GM19467 (cell line): ENCODE measurements at regions not wholly inside any gene's neighbourhood (a gene's known extent, or its start where the extent isn't known, plus 50 kb on each side); places are given as distances from the start of the nearest gene placed in this dataset.
"Not testable (repeated sequence)": the region's sequence is repeated elsewhere in the genome, so short reads cannot be mapped to it uniquely, and the experiment has no call there.

Experiments used
- ATAC-seq: cut with Tn5 transposase; IDR thresholded peaks from one replicate; pipeline ENCODE4 v1.9.1; 2021; ENCODE audit warnings: mild to moderate bottlenecking, moderate library complexity; ENCODE audit not compliant: unreplicated experiment

- no peak for ATAC-seq
These were observed 649.0 kb downstream of the CPS1 start for GRCh38 chr2:211205358-211205757.

GRCh38 chr2:211205836-211206235, 649.4 kb downstream of the CPS1 start:
- ATAC-seq: no peak

- no peak for ATAC-seq
These were observed 659.8 kb downstream of the CPS1 start for GRCh38 chr2:211216221-211216620.

GRCh38 chr2:211219548-211219947, 663.1 kb downstream of the CPS1 start:
- ATAC-seq: not testable (repeated sequence)

GRCh38 chr2:211225784-211226183, 669.4 kb downstream of the CPS1 start:
- no peak for ATAC-seq

GRCh38 chr2:211228559-211228958, 672.2 kb downstream of the CPS1 start:
- no peak for ATAC-seq

GRCh38 chr2:211237586-211238275, 681.3 kb downstream of the CPS1 start:
- ATAC-seq: no peak

- no peak for ATAC-seq
These were observed 685.5 kb downstream of the CPS1 start for GRCh38 chr2:211241891-211242290.

GRCh38 chr2:211247751-211248150, 691.4 kb downstream of the CPS1 start:
- no peak for ATAC-seq

- ATAC-seq: no peak
These were observed 692.4 kb downstream of the CPS1 start for GRCh38 chr2:211248841-211249240.

- ATAC-seq: no peak
These were observed 694.6 kb downstream of the CPS1 start for GRCh38 chr2:211251016-211251415.

- no peak for ATAC-seq
These were observed 702.4 kb downstream of the CPS1 start for GRCh38 chr2:211258646-211259335.

- no peak for ATAC-seq
These were observed 703.6 kb downstream of the CPS1 start for GRCh38 chr2:211259831-211260476.

GRCh38 chr2:211270257-211270656, 713.9 kb downstream of the CPS1 start:
- no peak for ATAC-seq

- ATAC-seq: no peak
These were observed 725.2 kb downstream of the CPS1 start for GRCh38 chr2:211281430-211282073.

GRCh38 chr2:211302676-211303075, 746.3 kb downstream of the CPS1 start:
- no peak for ATAC-seq

GRCh38 chr2:211306929-211307328, 750.5 kb downstream of the CPS1 start:
- ATAC-seq: no peak
